ENCODE measurements at regions not wholly inside any gene's neighbourhood (a gene's known extent, or its start where the extent isn't known, plus 50 kb on each side); places are given as distances from the start of the nearest gene placed in this dataset.

DNA sequence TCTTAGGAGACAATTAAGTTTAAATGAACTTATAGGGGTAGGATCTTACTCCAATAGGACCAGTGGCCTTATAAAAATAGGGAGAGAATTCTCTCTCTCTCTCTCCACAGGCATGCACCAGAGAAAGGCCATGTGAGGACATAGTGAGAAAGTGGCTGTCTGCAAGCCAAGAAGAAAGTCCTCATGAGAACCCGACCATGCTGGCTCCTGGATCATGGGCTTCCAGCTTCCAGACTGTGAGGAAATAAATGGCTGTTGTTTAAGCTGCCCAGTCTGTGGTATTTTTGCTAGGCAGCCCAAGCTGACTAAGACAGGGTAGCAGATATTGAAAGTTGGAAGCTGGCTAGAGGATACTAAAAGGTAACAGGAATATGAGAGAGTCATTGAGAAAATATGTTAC, 454.0 kb downstream of the NBAS start:
- no peak for DNase-seq

DNA sequence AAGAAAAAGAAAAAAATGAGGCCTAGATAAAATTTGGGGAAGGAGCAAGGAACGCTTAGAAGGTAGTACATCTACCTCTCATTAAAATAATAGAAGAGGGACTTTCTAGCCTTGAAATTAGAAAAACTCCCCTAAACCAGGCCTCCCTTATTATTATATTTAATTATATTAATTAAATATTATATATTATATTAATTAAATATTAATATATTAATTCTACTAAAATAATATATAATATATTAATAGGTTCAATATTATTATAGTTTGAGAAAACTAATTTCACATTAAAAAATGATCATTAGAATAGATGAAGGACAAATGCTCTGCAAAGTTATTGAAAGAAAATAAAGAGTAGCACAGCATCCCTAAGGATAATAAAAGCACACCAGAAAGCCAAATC, 449.4 kb downstream of the NBAS start:
- DNase-seq: no peak

DNA sequence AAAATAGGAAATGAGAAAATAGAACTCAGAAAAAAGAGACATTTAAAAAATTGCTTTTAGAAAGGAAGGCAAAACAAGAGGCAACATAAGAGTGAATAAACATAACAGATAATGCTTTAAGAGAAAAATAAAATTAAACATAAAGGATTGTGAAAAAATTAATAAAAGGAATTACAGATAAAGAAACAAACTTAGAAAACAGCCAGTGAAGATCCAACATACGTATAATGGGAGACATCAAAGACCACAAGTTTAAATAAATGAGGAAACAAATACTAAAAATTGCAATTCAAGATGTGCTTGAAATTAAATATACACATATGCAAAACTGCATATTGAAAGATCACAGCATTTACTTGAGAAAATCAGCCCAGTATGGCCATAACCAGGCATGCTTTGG, 448.9 kb downstream of the NBAS start:
- DNase-seq: no peak

DNA sequence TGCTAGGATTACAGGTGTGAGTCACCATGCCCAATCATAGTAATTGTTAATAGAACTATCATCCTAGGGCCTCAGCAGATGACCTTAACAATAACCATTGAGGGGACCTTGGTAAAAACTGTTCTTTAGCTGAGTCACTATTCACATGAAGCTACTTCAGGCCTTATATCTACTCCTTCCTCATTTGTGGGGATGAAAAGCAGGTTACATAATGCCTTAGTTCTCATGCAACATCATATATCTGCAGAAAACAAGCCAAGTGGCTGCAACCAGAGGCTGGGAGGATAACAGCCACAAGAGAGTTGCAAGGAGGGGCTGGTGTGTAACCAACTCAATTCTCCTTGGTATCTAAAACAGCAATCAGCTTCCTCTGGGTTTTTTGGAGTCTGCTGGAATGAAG, 445.4 kb downstream of the NBAS start:
- no peak for DNase-seq

DNA sequence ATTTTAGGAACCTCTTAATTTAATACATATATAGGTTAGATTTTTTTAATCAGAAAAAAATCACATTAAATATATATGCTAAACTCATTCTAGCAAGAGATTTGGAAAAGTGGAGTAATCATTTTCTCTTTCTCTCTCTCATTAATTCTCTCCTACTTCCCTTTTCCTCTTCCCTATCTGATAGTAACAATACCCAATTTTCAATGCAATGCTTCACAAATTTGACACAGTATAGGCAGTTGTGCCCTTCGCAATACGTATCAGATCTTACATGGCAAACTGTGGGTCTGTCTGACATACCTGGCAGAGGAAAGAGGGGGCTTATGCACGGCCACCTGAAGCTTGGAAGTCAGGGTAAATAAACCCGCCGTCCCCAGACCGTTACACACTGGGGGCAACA, 444.3 kb downstream of the NBAS start:
- DNase-seq: no peak
